Astrocyte (in vitro differentiated cells and primary cell): ENCODE measurements at regions not wholly inside any gene's neighbourhood (a gene's known extent, or its start where the extent isn't known, plus 50 kb on each side); places are given as distances from the start of the nearest gene placed in this dataset.

Experiments
- DNase-seq: peaks from one replicate; pipeline ENCODE4 v3.0.0-alpha.2; 2010; ENCODE audit warnings: low read depth
- FAIRE-seq: peaks from 2 replicates; lab custom pipeline; 2011; peaks lifted over from hg19 to GRCh38; lab: Jason Lieb, UNC
- H2AFZ ChIP-seq: 2 replicates; pipeline ENCODE4 v1.6.0; 2012; ENCODE audit warnings: low read depth, low read length, inconsistent platforms
- H3K27ac ChIP-seq: 2 replicates; pipeline ENCODE4 v1.5.1; 2011; ENCODE audit warnings: low read depth, low read length, inconsistent platforms
- H3K27me3 ChIP-seq: 2 replicates; pipeline ENCODE4 v1.6.0; 2011; ENCODE audit warnings: low read length, inconsistent platforms; ENCODE audit not compliant: insufficient read depth
- H3K36me3 ChIP-seq: 2 replicates; pipeline ENCODE4 v1.5.1; 2011; ENCODE audit warnings: low read length, inconsistent platforms; ENCODE audit not compliant: insufficient read depth
- H3K4me1 ChIP-seq: 2 replicates; pipeline ENCODE4 v1.5.1; 2011; ENCODE audit warnings: low read length, inconsistent platforms; ENCODE audit not compliant: insufficient read depth
- H3K4me2 ChIP-seq: 2 replicates; pipeline ENCODE4 v1.6.0; 2012; ENCODE audit warnings: low read length, inconsistent platforms
- H3K4me3 ChIP-seq: 2 replicates; pipeline ENCODE4 v1.5.1; 2011; ENCODE audit warnings: low read depth, mild to moderate bottlenecking, low read length, inconsistent platforms; ENCODE audit not compliant: insufficient read depth
- H3K79me2 ChIP-seq: 2 replicates; pipeline ENCODE4 v1.6.0; 2012; ENCODE audit warnings: mild to moderate bottlenecking, low read length, inconsistent platforms; ENCODE audit not compliant: insufficient read depth
- H3K9ac ChIP-seq: 2 replicates; pipeline ENCODE4 v1.6.0; 2012; ENCODE audit warnings: mild to moderate bottlenecking, low read length, inconsistent platforms
- H3K9me3 ChIP-seq: 2 replicates; pipeline ENCODE4 v1.5.1; 2012; ENCODE audit warnings: low read depth, mild to moderate bottlenecking, low read length, inconsistent platforms; ENCODE audit not compliant: insufficient read depth
- H4K20me1 ChIP-seq: 2 replicates; pipeline ENCODE4 v1.6.0; 2012; ENCODE audit warnings: low read length, inconsistent platforms; ENCODE audit not compliant: insufficient read depth
- H3K27ac Mint-ChIP-seq: one replicate; pipeline ENCODE4 v1.8.0; 2021; ENCODE audit warnings: mild to moderate bottlenecking, mixed read lengths; ENCODE audit not compliant: unreplicated experiment
- H3K27me3 Mint-ChIP-seq: one replicate; pipeline ENCODE4 v1.8.0; 2021; ENCODE audit warnings: low read depth, mixed read lengths; ENCODE audit not compliant: unreplicated experiment
- H3K36me3 Mint-ChIP-seq: one replicate; pipeline ENCODE4 v1.8.0; 2021; ENCODE audit warnings: low read depth, mixed read lengths; ENCODE audit not compliant: unreplicated experiment
- H3K4me1 Mint-ChIP-seq: one replicate; pipeline ENCODE4 v1.8.0; 2021; ENCODE audit warnings: low read depth, mixed read lengths; ENCODE audit not compliant: unreplicated experiment
- H3K4me3 Mint-ChIP-seq: one replicate; pipeline ENCODE4 v1.8.0; 2021; ENCODE audit warnings: mild to moderate bottlenecking, moderate library complexity, mixed read lengths; ENCODE audit not compliant: unreplicated experiment
- H3K9me3 Mint-ChIP-seq: one replicate; pipeline ENCODE4 v1.8.0; 2021; ENCODE audit warnings: mild to moderate bottlenecking, mixed read lengths; ENCODE audit not compliant: unreplicated experiment
- EZH2 ChIP-seq: IDR thresholded peaks from 2 replicates; pipeline ENCODE4 v1.6.1; 2012; ENCODE audit warnings: mild to moderate bottlenecking, low read length, inconsistent platforms; ENCODE audit not compliant: insufficient read depth
- TF ChIP-seq, protein P1 (sequence below): IDR thresholded peaks from 2 replicates; pipeline ENCODE4 v1.5.1; 2011; ENCODE audit warnings: low read depth, mild to moderate bottlenecking, inconsistent platforms, low read length, moderate library complexity; ENCODE audit not compliant: insufficient read depth

DNA sequence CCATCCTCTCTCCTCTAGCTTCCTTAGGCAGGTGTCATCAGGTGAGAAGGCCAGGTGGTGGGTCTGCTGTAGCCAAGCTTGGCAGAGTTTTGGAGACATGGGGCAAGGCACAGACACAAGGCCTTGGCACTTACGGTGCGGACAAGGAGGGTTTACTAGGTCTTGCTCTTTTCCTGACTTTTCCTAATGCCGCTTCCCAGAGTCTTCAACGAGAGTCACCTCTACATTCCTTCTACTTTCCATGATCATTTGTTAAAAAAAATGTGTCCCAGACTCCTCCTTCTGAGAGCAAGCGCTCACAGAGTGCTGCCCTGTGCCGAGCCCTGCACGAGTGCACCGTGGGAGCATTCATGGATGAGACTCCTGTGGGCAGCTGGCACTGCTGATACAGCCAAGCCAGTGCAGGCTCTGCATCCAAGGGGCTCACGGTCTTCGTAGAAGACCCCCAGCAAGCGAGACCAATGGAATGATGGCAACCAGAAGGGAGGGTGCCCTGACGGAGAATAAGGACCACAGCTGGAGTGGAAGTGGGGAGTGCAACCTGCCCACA is 243.0 kb upstream of the MKI67 start:
- Histone ChIP-seq H3K27me3 (no peaks in the 10 kb centered on the region), H3K4me3 (no peak overlapping the region), H3K4me2 (no peak overlapping the region), H3K27ac (no peak overlapping the region), H3K9ac (no peak overlapping the region), H3K79me2 (no peaks in the 10 kb centered on the region), H2AFZ (no peak overlapping the region), H4K20me1 (no peaks in the 10 kb centered on the region), H3K9me3 (peaks cover 7% of the 10 kb centered on the region), H3K4me1 (no peaks in the 10 kb centered on the region), H3K36me3 (no peaks in the 10 kb centered on the region)
- H3K9me3 Mint-ChIP-seq = peaks cover 1% of the 10 kb centered on the region
- no peaks in the 10 kb centered on the region for H3K36me3 Mint-ChIP-seq
- DNase-seq (no peak), FAIRE-seq (no peak)
- TF ChIP-seq, protein P1, sequence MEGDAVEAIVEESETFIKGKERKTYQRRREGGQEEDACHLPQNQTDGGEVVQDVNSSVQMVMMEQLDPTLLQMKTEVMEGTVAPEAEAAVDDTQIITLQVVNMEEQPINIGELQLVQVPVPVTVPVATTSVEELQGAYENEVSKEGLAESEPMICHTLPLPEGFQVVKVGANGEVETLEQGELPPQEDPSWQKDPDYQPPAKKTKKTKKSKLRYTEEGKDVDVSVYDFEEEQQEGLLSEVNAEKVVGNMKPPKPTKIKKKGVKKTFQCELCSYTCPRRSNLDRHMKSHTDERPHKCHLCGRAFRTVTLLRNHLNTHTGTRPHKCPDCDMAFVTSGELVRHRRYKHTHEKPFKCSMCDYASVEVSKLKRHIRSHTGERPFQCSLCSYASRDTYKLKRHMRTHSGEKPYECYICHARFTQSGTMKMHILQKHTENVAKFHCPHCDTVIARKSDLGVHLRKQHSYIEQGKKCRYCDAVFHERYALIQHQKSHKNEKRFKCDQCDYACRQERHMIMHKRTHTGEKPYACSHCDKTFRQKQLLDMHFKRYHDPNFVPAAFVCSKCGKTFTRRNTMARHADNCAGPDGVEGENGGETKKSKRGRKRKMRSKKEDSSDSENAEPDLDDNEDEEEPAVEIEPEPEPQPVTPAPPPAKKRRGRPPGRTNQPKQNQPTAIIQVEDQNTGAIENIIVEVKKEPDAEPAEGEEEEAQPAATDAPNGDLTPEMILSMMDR = no peak
- no peak for TF ChIP-seq EZH2
- H3K27me3 Mint-ChIP-seq = peaks cover 45% of the 10 kb centered on the region
- H3K27ac Mint-ChIP-seq = no peak overlapping the region
- no peak overlapping the region for H3K4me3 Mint-ChIP-seq
- no peaks in the 10 kb centered on the region for H3K4me1 Mint-ChIP-seq

DNA sequence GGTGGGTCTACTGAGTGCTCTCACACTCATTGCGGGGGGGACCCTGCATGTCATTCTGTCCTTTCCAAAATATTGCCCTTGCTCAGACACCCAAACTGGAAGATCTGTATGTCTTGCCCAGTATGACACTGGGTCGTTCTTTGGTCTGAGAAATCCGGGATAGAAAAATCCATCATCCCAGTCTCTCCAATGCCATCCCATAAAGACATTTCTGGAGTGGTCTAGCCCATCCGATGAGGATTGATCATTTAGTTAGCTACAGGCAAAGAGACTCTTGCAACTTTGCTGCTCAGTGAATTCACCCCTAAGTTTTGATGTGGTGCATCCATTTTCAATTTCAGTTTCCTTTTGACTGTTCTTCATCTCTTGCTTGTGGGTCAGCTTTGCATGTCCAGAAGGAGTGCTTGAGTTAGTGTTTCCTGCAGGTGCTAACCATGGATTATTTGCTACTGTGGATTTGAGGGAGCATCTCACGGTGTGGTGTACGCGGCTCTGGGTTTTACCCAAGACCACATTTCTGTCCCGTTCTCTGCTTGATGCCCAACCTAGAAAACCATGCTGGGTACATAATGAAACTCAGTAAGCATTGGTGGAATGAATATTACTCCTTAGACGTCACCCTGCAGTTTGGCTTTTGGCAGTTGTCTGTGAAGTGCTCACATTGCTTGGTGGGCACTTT is 247.0 kb upstream of the MKI67 start:
- Histone ChIP-seq H3K4me2 (no peak overlapping the region), H3K36me3 (no peaks in the 10 kb centered on the region), H2AFZ (no peak overlapping the region), H3K9ac (no peak overlapping the region), H3K27ac (no peak overlapping the region), H3K27me3 (no peaks in the 10 kb centered on the region), H3K4me3 (no peak overlapping the region), H3K9me3 (no peaks in the 10 kb centered on the region), H3K4me1 (no peaks in the 10 kb centered on the region), H4K20me1 (no peaks in the 10 kb centered on the region), H3K79me2 (no peaks in the 10 kb centered on the region)
- no peaks in the 10 kb centered on the region for H3K4me1 Mint-ChIP-seq
- no peaks in the 10 kb centered on the region for H3K36me3 Mint-ChIP-seq
- no peak for DNase-seq
- no peak overlapping the region for H3K4me3 Mint-ChIP-seq
- no peak for FAIRE-seq
- peaks cover 1% of the 10 kb centered on the region for H3K9me3 Mint-ChIP-seq
- peaks cover 30% of the 10 kb centered on the region for H3K27me3 Mint-ChIP-seq
- TF ChIP-seq, protein P1 = no peak
- TF ChIP-seq EZH2 = no peak
- H3K27ac Mint-ChIP-seq = no peak overlapping the region

DNA sequence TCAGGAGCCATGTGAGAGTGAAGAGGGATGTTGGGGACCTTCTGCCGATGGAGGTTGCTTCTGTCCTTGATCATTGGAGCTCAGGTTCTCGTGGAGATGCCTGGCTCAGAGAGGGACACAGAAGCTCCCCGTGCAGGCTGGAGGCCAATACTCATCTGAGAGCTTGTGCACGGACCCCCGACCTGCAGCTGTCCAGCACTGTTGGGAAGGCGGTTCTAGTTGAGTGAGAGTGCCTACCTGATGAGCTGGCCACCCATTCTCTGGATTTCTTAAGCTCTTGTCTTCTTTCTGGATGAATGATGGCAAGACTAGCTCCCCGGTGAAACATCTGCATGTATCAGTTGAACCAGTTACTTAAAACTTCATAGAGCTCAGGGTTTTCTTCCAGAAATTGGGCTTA is 247.6 kb upstream of the MKI67 start:
- Mint-ChIP-seq H3K27me3 (peaks cover 30% of the 10 kb centered on the region), H3K9me3 (peaks cover 1% of the 10 kb centered on the region), H3K4me3 (no peak overlapping the region), H3K4me1 (no peaks in the 10 kb centered on the region), H3K36me3 (no peaks in the 10 kb centered on the region), H3K27ac (no peak overlapping the region)
- Histone ChIP-seq H3K9me3 (no peaks in the 10 kb centered on the region), H3K36me3 (no peaks in the 10 kb centered on the region), H3K4me1 (no peaks in the 10 kb centered on the region), H3K79me2 (no peaks in the 10 kb centered on the region), H2AFZ (no peak overlapping the region), H4K20me1 (no peaks in the 10 kb centered on the region), H3K9ac (no peak overlapping the region), H3K27me3 (no peaks in the 10 kb centered on the region), H3K4me2 (no peak overlapping the region), H3K27ac (no peak overlapping the region), H3K4me3 (no peak overlapping the region)
- TF ChIP-seq, protein P1 = no peak
- no peak for TF ChIP-seq EZH2
- DNase-seq = no peak
- FAIRE-seq = no peak
